ENCODE measurements at regions not wholly inside any gene's neighbourhood (a gene's known extent, or its start where the extent isn't known, plus 50 kb on each side); places are given as distances from the start of the nearest gene placed in this dataset.

GRCh38 chr10:81082621-81083376 is 545.1 kb downstream of the SH2D4B start:
- TF ChIP-seq CTCF (IDR thresholded peaks at IDR 0.05) (no peak), POLR2AphosphoS5 (IDR thresholded peaks at IDR 0.05; ENCODE audit: low read depth, low read length) (no peak), REST (IDR thresholded peaks at IDR 0.05; ENCODE audit: insufficient read depth in 1 of 2, low read depth in 2 of 2, low read length in 1 of 2) (no peak)

All from Panc1 (cell line).